ENCODE measurements at regions not wholly inside any gene's neighbourhood (a gene's known extent, or its start where the extent isn't known, plus 50 kb on each side); places are given as distances from the start of the nearest gene placed in this dataset.

- DNase-seq (ENCODE audit: low read depth): no peak
Measured at GRCh38 chr10:110398419-110399105, 93.8 kb upstream of the SMNDC1 start.

- DNase-seq (ENCODE audit: low read depth): no peak
Measured at GRCh38 chr10:110399106-110399964, 94.6 kb upstream of the SMNDC1 start.

- no peak for DNase-seq (ENCODE audit: low read depth)
Measured at GRCh38 chr10:110399965-110400933, 95.5 kb upstream of the SMNDC1 start.

- no peak for DNase-seq (ENCODE audit: low read depth)
Measured at GRCh38 chr10:110401401-110402076, 96.2 kb upstream of the DUSP5 start.

- DNase-seq (ENCODE audit: low read depth): no peak
Measured at GRCh38 chr10:110402077-110402416, 95.7 kb upstream of the DUSP5 start.

- no peak for DNase-seq (ENCODE audit: low read depth)
Measured at GRCh38 chr10:110403593-110403992, 94.1 kb upstream of the DUSP5 start.

- no peak for DNase-seq (ENCODE audit: low read depth)
Measured at GRCh38 chr10:110404413-110404812, 93.3 kb upstream of the DUSP5 start.

- no peak for DNase-seq (ENCODE audit: low read depth)
Measured at GRCh38 chr10:110404825-110405224, 92.9 kb upstream of the DUSP5 start.

GRCh38 chr10:110405380-110405779, 92.3 kb upstream of the DUSP5 start:
- DNase-seq (ENCODE audit: low read depth): no peak

GRCh38 chr10:110407301-110408170, 90.2 kb upstream of the DUSP5 start:
- DNase-seq (ENCODE audit: low read depth): no peak

GRCh38 chr10:110408203-110408871, 89.4 kb upstream of the DUSP5 start:
- no peak for DNase-seq (ENCODE audit: low read depth)

- DNase-seq (ENCODE audit: low read depth): no peak
Measured at GRCh38 chr10:110408943-110409342, 88.8 kb upstream of the DUSP5 start.

GRCh38 chr10:110409488-110409887, 88.2 kb upstream of the DUSP5 start:
- no peak for DNase-seq (ENCODE audit: low read depth)

- DNase-seq (ENCODE audit: low read depth): no peak
Measured at GRCh38 chr10:110409926-110410325, 87.8 kb upstream of the DUSP5 start.

- DNase-seq (ENCODE audit: low read depth): no peak
Measured at GRCh38 chr10:110410329-110411046, 87.2 kb upstream of the DUSP5 start.

- no peak for DNase-seq (ENCODE audit: low read depth)
Measured at GRCh38 chr10:110411047-110411410, 86.7 kb upstream of the DUSP5 start.

- no peak for DNase-seq (ENCODE audit: low read depth)
Measured at GRCh38 chr10:110413049-110413783, 84.5 kb upstream of the DUSP5 start.

- DNase-seq (ENCODE audit: low read depth): no peak
Measured at GRCh38 chr10:110413903-110414547, 83.7 kb upstream of the DUSP5 start.
